SK-N-SH (cell line): ENCODE measurements at regions not wholly inside any gene's neighbourhood (a gene's known extent, or its start where the extent isn't known, plus 50 kb on each side); places are given as distances from the start of the nearest gene placed in this dataset.

Experiments used
- CTCF ChIA-PET: fragments of 300-600, 350-600 bp; formaldehyde crosslinking; extraction: SDS; loops from one replicate; lab custom pipeline; 2021; lab: Yijun Ruan, JAX
- POLR2A ChIA-PET: fragments of 350-600 bp; sonication (Branson Sonifier 250); formaldehyde crosslinking; extraction: SDS; loops from one replicate; lab custom pipeline; 2020; ENCODE audit warnings: antibody characterized with exemption, inconsistent platforms; lab: Yijun Ruan, JAX
- DNase-seq: peaks from one replicate; pipeline ENCODE4 v3.0.0; 2012
- H2AFZ ChIP-seq: fragments of 200-600 bp; sonication (generic); 2 replicates; pipeline ENCODE4 v1.8.1; 2016; ENCODE audit warnings: antibody characterized with exemption, mild to moderate bottlenecking, low read depth
- H3F3A ChIP-seq: fragments of 200-600 bp; sonication (generic); replicated peaks from 2 replicates; pipeline ENCODE3; 2016; ENCODE audit warnings: antibody characterized with exemption, mild to moderate bottlenecking; ENCODE audit not compliant: insufficient read depth
- H3K27ac ChIP-seq, 2 experiments: fragments of 200-500 bp in 1 of 2; fragments of 200-600 bp in 1 of 2; sonication (Bioruptor generic) in 1 of 2; sonication (generic), shearing (Covaris generic) in 1 of 2; 2 replicates each; pipeline versions ENCODE4 v1.5.1 to v1.6.1; 2014 to 2016; ENCODE audit warnings: low read depth in 2 of 2, inconsistent platforms in 1 of 2, low read length in 1 of 2, mild to moderate bottlenecking in 1 of 2, mixed read lengths in 1 of 2
- H3K27me3 ChIP-seq: fragments of 200-600 bp; sonication (generic), shearing (Covaris generic); 2 replicates; pipeline ENCODE4 v1.6.1; 2016; ENCODE audit warnings: mixed run types; ENCODE audit not compliant: insufficient read depth
- H3K36me3 ChIP-seq, 2 experiments: fragments of 200-500 bp in 1 of 2; fragments of 200-600 bp in 1 of 2; sonication (Bioruptor generic) in 1 of 2; sonication (generic) in 1 of 2; replicated peaks in 1 of 2; 2 replicates each; pipeline versions ENCODE3 to v1.5.1; 2014 to 2016; ENCODE audit warnings: low read length in 1 of 2, mild to moderate bottlenecking in 1 of 2; ENCODE audit not compliant: insufficient read depth in 2 of 2, control insufficient read depth in 1 of 2
- H3K4me1 ChIP-seq, 2 experiments: fragments of 200-500 bp in 1 of 2; fragments of 200-600 bp in 1 of 2; sonication (Bioruptor generic) in 1 of 2; sonication (generic), shearing (Covaris generic) in 1 of 2; 2 replicates each; pipeline versions ENCODE4 v1.5.1 to v1.6.1; 2014 to 2016; ENCODE audit warnings: low read depth in 1 of 2, low read length in 1 of 2, mixed run types in 1 of 2; ENCODE audit not compliant: insufficient read depth in 2 of 2, control insufficient read depth in 1 of 2
- H3K4me2 ChIP-seq: fragments of 200-600 bp; sonication (generic), shearing (Covaris generic); 2 replicates; pipeline ENCODE4 v1.6.1; 2017; ENCODE audit warnings: mixed run types
- H3K4me3 ChIP-seq, 2 experiments: fragments of 200-500 bp in 1 of 2; fragments of 200-600 bp in 1 of 2; sonication (Bioruptor generic) in 1 of 2; sonication (generic), shearing (Covaris generic) in 1 of 2; 2 replicates each; pipeline versions ENCODE4 v1.5.1 to v1.8.1; 2014 to 2016; ENCODE audit warnings: low read depth in 2 of 2, inconsistent platforms in 1 of 2, low read length in 1 of 2, mild to moderate bottlenecking in 1 of 2, mixed read lengths in 1 of 2, moderate library complexity in 1 of 2
- H3K79me2 ChIP-seq: fragments of 200-600 bp; sonication (generic); 2 replicates; pipeline ENCODE4 v1.8.1; 2017; ENCODE audit warnings: mild to moderate bottlenecking; ENCODE audit not compliant: insufficient read depth
- H3K9ac ChIP-seq: fragments of 200-600 bp; sonication (generic); 2 replicates; pipeline ENCODE4 v1.6.1; 2017; ENCODE audit warnings: mixed run types
- H3K9me2 ChIP-seq: fragments of 200-600 bp; sonication (generic); 2 replicates; pipeline ENCODE4 v1.6.1; 2017; ENCODE audit warnings: mixed run types
- H3K9me3 ChIP-seq: fragments of 200-600 bp; sonication (generic); 2 replicates; pipeline ENCODE4 v1.6.1; 2017; ENCODE audit warnings: mixed run types, mild to moderate bottlenecking, moderate library complexity
- H4K20me1 ChIP-seq: fragments of 200-600 bp; sonication (generic); 2 replicates; pipeline ENCODE4 v1.6.1; 2017; ENCODE audit warnings: mild to moderate bottlenecking, mixed run types; ENCODE audit not compliant: insufficient read depth
- EP300 ChIP-seq, 2 experiments: IDR thresholded peaks; 2 replicates each; pipeline versions ENCODE4 v1.4.0 to v1.6.1; 2012; ENCODE audit warnings: borderline replicate concordance in 1 of 2, low read depth in 1 of 2, low read length in 1 of 2
- FOXJ3 ChIP-seq: sonication (generic); formaldehyde crosslinking; IDR thresholded peaks from 2 replicates; pipeline ENCODE4 v1.5.1; 2020; ENCODE audit warnings: mild to moderate bottlenecking, missing genetic modification reagents
- GATA2 ChIP-seq: sonication (generic); formaldehyde crosslinking; IDR thresholded peaks from 2 replicates; pipeline ENCODE4 v1.5.0; 2020; ENCODE audit warnings: mild to moderate bottlenecking, missing genetic modification reagents
- JUND ChIP-seq: IDR thresholded peaks from 2 replicates; pipeline ENCODE4 v1.4.0; 2012
- MEF2A ChIP-seq: IDR thresholded peaks from 2 replicates; pipeline ENCODE4 v1.4.0; 2012; ENCODE audit warnings: low read depth, borderline replicate concordance
- MXI1 ChIP-seq: IDR thresholded peaks from 2 replicates; pipeline ENCODE4 v1.6.1; 2012; ENCODE audit warnings: mild to moderate bottlenecking, low read depth, low read length, improper control_type of control experiment
- NFIC ChIP-seq: IDR thresholded peaks from 2 replicates; pipeline ENCODE4 v1.4.0; 2012; ENCODE audit warnings: borderline replicate concordance
- NRF1 ChIP-seq: IDR thresholded peaks from 2 replicates; pipeline ENCODE4 v1.6.1; 2012; ENCODE audit warnings: low read depth, mild to moderate bottlenecking, low read length
- POLR2AphosphoS5 ChIP-seq: IDR thresholded peaks from 2 replicates; pipeline ENCODE4 v1.6.1; 2012; ENCODE audit warnings: low read depth, low read length
- RXRA ChIP-seq: IDR thresholded peaks from 2 replicates; pipeline ENCODE4 v1.4.0; 2012; ENCODE audit warnings: low read depth, mild to moderate bottlenecking, borderline replicate concordance
- SMC3 ChIP-seq: IDR thresholded peaks from 2 replicates; pipeline ENCODE4 v1.6.1; 2012; ENCODE audit warnings: low read depth, low read length, improper control_type of control experiment
- TAF1 ChIP-seq: IDR thresholded peaks from 2 replicates; pipeline ENCODE4 v1.6.1; 2012; ENCODE audit warnings: low read depth, mild to moderate bottlenecking, low read length, moderate library complexity, borderline replicate concordance
- TCF12 ChIP-seq: IDR thresholded peaks from 2 replicates; pipeline ENCODE4 v1.4.0; 2012
- TEAD4 ChIP-seq: IDR thresholded peaks from 2 replicates; pipeline ENCODE4 v1.4.0; 2012; ENCODE audit warnings: mild to moderate bottlenecking, borderline replicate concordance; ENCODE audit not compliant: insufficient read depth
- YY1 ChIP-seq: IDR thresholded peaks from 2 replicates; pipeline ENCODE4 v1.4.0; 2012; ENCODE audit warnings: low read depth, mild to moderate bottlenecking
- WGBS: methylation state at CpG from one replicate; pipeline ENCODE4 v1.1.6; 2017; ENCODE audit warnings: low lambda C conversion rate; 5-methylcytosine and 5-hydroxymethylcytosine counted together
- TF ChIP-seq, protein P1 (sequence below): IDR thresholded peaks from 2 replicates; pipeline ENCODE4; 2012
- TF ChIP-seq, protein P2 (sequence below): IDR thresholded peaks from 2 replicates; pipeline ENCODE4 v1.4.0; 2012; ENCODE audit warnings: low read depth
- TF ChIP-seq, protein P3 (sequence below): fragments of 200-600 bp; sonication (generic); IDR thresholded peaks from 2 replicates; pipeline ENCODE4 v1.6.1; 2017; ENCODE audit warnings: antibody characterized with exemption, mild to moderate bottlenecking, moderate library complexity
- TF ChIP-seq, protein P4 (sequence below): IDR thresholded peaks from 2 replicates; pipeline ENCODE4 v1.4.0; 2012; ENCODE audit warnings: low read depth, borderline replicate concordance
- TF ChIP-seq, protein P5 (sequence below): fragments of 150-350 bp; IDR thresholded peaks from 2 replicates; pipeline ENCODE4 v1.6.1; 2017; ENCODE audit warnings: antibody characterized with exemption, low read length, low read depth, borderline replicate concordance

DNA sequence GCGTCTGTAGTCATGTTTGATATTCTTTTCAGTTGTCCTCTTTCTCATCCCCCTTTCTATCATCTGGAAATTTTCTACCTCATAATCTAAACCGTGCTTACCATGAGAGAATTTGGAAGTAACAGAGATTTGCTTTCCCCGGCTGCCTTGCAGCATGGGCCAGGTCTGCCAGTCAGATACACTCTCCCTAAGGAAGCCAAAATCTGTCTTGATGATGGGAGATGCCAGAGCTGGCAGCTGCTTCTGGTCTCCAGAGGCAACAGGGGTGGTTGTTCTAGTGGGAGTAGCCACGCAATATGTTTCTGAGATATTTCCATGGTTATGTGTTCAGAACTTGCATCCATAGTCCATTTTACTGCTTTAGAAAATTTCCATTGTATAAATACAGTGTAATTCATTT is 218.9 kb upstream of the RORA start:
- no peaks in the 10 kb centered on the region for H3K9me2 ChIP-seq
- TF ChIP-seq RXRA, result no peak
- no peak for TF ChIP-seq MXI1
- TF ChIP-seq, protein P1, sequence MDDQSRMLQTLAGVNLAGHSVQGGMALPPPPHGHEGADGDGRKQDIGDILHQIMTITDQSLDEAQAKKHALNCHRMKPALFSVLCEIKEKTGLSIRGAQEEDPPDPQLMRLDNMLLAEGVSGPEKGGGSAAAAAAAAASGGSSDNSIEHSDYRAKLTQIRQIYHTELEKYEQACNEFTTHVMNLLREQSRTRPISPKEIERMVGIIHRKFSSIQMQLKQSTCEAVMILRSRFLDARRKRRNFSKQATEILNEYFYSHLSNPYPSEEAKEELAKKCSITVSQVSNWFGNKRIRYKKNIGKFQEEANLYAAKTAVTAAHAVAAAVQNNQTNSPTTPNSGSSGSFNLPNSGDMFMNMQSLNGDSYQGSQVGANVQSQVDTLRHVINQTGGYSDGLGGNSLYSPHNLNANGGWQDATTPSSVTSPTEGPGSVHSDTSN, result no peak
- TF ChIP-seq, protein P2, sequence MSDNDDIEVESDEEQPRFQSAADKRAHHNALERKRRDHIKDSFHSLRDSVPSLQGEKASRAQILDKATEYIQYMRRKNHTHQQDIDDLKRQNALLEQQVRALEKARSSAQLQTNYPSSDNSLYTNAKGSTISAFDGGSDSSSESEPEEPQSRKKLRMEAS, result no peak
- TF ChIP-seq, protein P3, sequence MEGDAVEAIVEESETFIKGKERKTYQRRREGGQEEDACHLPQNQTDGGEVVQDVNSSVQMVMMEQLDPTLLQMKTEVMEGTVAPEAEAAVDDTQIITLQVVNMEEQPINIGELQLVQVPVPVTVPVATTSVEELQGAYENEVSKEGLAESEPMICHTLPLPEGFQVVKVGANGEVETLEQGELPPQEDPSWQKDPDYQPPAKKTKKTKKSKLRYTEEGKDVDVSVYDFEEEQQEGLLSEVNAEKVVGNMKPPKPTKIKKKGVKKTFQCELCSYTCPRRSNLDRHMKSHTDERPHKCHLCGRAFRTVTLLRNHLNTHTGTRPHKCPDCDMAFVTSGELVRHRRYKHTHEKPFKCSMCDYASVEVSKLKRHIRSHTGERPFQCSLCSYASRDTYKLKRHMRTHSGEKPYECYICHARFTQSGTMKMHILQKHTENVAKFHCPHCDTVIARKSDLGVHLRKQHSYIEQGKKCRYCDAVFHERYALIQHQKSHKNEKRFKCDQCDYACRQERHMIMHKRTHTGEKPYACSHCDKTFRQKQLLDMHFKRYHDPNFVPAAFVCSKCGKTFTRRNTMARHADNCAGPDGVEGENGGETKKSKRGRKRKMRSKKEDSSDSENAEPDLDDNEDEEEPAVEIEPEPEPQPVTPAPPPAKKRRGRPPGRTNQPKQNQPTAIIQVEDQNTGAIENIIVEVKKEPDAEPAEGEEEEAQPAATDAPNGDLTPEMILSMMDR, result no peak
- no peak for TF ChIP-seq MEF2A
- TF ChIP-seq, protein P4, sequence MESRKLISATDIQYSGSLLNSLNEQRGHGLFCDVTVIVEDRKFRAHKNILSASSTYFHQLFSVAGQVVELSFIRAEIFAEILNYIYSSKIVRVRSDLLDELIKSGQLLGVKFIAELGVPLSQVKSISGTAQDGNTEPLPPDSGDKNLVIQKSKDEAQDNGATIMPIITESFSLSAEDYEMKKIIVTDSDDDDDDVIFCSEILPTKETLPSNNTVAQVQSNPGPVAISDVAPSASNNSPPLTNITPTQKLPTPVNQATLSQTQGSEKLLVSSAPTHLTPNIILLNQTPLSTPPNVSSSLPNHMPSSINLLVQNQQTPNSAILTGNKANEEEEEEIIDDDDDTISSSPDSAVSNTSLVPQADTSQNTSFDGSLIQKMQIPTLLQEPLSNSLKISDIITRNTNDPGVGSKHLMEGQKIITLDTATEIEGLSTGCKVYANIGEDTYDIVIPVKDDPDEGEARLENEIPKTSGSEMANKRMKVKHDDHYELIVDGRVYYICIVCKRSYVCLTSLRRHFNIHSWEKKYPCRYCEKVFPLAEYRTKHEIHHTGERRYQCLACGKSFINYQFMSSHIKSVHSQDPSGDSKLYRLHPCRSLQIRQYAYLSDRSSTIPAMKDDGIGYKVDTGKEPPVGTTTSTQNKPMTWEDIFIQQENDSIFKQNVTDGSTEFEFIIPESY, result no peak
- TF ChIP-seq TCF12, result no peak
- TF ChIP-seq SMC3, result no peak
- TF ChIP-seq, protein P5, sequence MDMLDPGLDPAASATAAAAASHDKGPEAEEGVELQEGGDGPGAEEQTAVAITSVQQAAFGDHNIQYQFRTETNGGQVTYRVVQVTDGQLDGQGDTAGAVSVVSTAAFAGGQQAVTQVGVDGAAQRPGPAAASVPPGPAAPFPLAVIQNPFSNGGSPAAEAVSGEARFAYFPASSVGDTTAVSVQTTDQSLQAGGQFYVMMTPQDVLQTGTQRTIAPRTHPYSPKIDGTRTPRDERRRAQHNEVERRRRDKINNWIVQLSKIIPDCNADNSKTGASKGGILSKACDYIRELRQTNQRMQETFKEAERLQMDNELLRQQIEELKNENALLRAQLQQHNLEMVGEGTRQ, result no peak
- no peak for TF ChIP-seq TEAD4
- H3K9me3 ChIP-seq, result no peaks in the 10 kb centered on the region
- H4K20me1 ChIP-seq, result no peaks in the 10 kb centered on the region
- H3K27ac ChIP-seq, result no peak overlapping the region
- H3K4me1 ChIP-seq, result peaks cover 0 to 2% of the 10 kb centered on the region in 2 experiments; a peak in 1 of 4 replicates
- ChIA-PET CTCF (no interaction called here), POLR2A (no interaction called here)
- no peak overlapping the region for H3K4me3 ChIP-seq
- no peak overlapping the region for H2AFZ ChIP-seq
- H3K27me3 ChIP-seq, result no peaks in the 10 kb centered on the region
- H3K9ac ChIP-seq, result no peak overlapping the region
- no peak overlapping the region for H3K4me2 ChIP-seq
- H3F3A ChIP-seq, result peaks cover 2% of the 10 kb centered on the region
- DNase-seq, result no peak
- no peaks in the 10 kb centered on the region for H3K79me2 ChIP-seq
- 64% methylated on average over 4 of the region's 4 CpGs for WGBS
- no peaks in the 10 kb centered on the region for H3K36me3 ChIP-seq

DNA sequence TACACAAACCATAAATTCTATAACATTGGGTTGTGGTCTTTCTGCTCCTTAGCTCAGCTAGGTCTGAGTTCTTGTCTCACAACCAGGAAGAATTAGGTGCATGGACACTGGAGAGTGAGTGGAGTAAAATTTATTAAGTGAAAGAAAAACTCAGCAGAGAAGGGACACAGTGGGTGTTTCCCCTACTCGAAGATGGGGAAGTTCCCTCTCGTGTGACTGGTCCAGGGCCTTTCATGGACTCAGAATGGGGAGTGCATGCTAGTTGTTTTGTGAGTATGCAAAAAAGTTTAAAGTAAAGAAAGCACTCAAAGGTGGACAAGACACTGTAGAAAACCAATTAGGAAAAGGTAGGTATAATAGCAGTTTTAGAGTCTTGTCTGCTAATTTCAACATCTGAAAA is 215.5 kb upstream of the RORA start:
- Histone ChIP-seq H3K9me3 (no peaks in the 10 kb centered on the region), H3F3A (peaks cover 3% of the 10 kb centered on the region), H4K20me1 (no peaks in the 10 kb centered on the region), H3K9ac (no peak overlapping the region), H3K27ac (no peak overlapping the region), H3K9me2 (no peaks in the 10 kb centered on the region), H3K27me3 (no peaks in the 10 kb centered on the region), H3K79me2 (no peaks in the 10 kb centered on the region), H3K36me3 (no peaks in the 10 kb centered on the region), H3K4me2 (no peak overlapping the region), H3K4me1 (peaks cover 0 to 2% of the 10 kb centered on the region in 2 experiments; a peak in 1 of 4 replicates), H3K4me3 (no peak overlapping the region), H2AFZ (no peak overlapping the region)
- ChIA-PET CTCF (no interaction called here), POLR2A (no interaction called here)
- WGBS, result 32% methylated on average over 2 of the region's 2 CpGs
- DNase-seq, result no peak
- TF ChIP-seq NRF1 (no peak), POLR2AphosphoS5 (no peak), MEF2A (no peak), YY1 (no peak), RXRA (no peak), JUND (no peak), FOXJ3 (CRISPR knock-in tag) (no peak), TEAD4 (no peak), TAF1 (no peak), EP300 (IDR thresholded peaks at IDR 0.05; ENCODE audit: borderline replicate concordance in 1 of 2, low read depth in 1 of 2, low read length in 1 of 2) (no peak), GATA2 (CRISPR knock-in tag) (no peak), NFIC (no peak)
- TF ChIP-seq, protein P5, result no peak
- TF ChIP-seq, protein P1, result no peak
